ENCODE measurements at regions not wholly inside any gene's neighbourhood (a gene's known extent, or its start where the extent isn't known, plus 50 kb on each side); places are given as distances from the start of the nearest gene placed in this dataset.

DNA sequence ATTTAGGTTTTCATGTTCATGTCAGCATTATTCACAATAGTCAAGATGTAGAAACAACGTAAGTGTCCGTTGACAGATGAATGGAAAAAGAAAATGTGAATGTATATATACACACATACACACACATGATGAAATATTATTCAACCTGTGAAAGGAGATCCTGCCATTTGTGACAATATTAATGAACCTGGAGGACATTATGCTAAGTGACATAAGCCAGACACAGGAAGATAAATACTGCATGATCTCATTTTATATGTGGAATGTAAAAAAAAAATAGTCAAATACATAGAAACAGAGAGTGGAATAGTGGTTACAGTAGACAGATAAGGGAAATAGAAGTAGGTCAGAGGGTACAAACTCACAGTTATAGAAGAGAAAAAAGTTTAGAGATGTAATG, 651.1 kb upstream of the MKI67 start:
- TF ChIP-seq REST (IDR thresholded peaks at IDR 0.05; ENCODE audit: insufficient read depth in 1 of 2, low read depth in 2 of 2, low read length in 2 of 2), result no peak
- TF ChIP-seq SIN3A (IDR thresholded peaks at IDR 0.05; ENCODE audit: borderline replicate concordance, insufficient read depth, low read length), result no peak
- no peak for TF ChIP-seq POLR2AphosphoS5 (IDR thresholded peaks at IDR 0.05; ENCODE audit: low read depth, low read length)
- no peak for TF ChIP-seq TAF1 (IDR thresholded peaks at IDR 0.05; ENCODE audit: borderline replicate concordance, insufficient read depth, low read length)

Data from PFSK-1 (cell line).